ENCODE measurements at regions not wholly inside any gene's neighbourhood (a gene's known extent, or its start where the extent isn't known, plus 50 kb on each side); places are given as distances from the start of the nearest gene placed in this dataset.
A peak's percentile ranks its signal among the peaks of the same experiment; 100 is the strongest.
"Not testable (repeated sequence)": the region's sequence is repeated elsewhere in the genome, so short reads cannot be mapped to it uniquely, and the experiment has no call there.

GRCh38 chr15:96053781-96054428 lies 276.6 kb upstream of the NR2F2 start:
- H3K9me3 ChIP-seq = no peaks in the 10 kb centered on the region
- no peaks in the 10 kb centered on the region for H3K36me3 ChIP-seq (replicated peaks in 1 of 2; ENCODE audit: insufficient read depth in 1 of 2, low read depth in 2 of 2)
- ATAC-seq (no peak), DNase-seq (peak in 2 of 4 donors; percentile 13 to 14)
- peaks cover 22% of the 10 kb centered on the region for H3K4me1 ChIP-seq
- H3K27ac ChIP-seq = peak overlapping the region in 1 of 4 donors; percentile 55
- intact Hi-C loops (cut with DNase I) = no loop called here
- H3K4me3 ChIP-seq = no peak overlapping the region
- WGBS, 2 donors = 35 to 44% methylated on average over 14 of the region's 14 CpGs
- H3K27me3 ChIP-seq = no peaks in the 10 kb centered on the region
- no peak for TF ChIP-seq CTCF (IDR thresholded peaks at IDR 0.05)
- TF ChIP-seq POLR2A (IDR thresholded peaks at IDR 0.05) = no peak

- no peaks in the 10 kb centered on the region for H3K9me3 ChIP-seq
- no peaks in the 10 kb centered on the region for H3K27me3 ChIP-seq
- no peak overlapping the region for H3K27ac ChIP-seq
- ATAC-seq = no peak
- intact Hi-C loops (cut with DNase I) = no loop called here
- no peak for DNase-seq
- no peaks in the 10 kb centered on the region for H3K36me3 ChIP-seq (replicated peaks in 1 of 2; ENCODE audit: insufficient read depth in 1 of 2, low read depth in 2 of 2)
- 71 to 85% methylated on average over 6 of the region's 6 CpGs for WGBS, 2 donors
- no peak overlapping the region for H3K4me3 ChIP-seq
- no peak for TF ChIP-seq CTCF (IDR thresholded peaks at IDR 0.05)
- TF ChIP-seq POLR2A (IDR thresholded peaks at IDR 0.05) = no peak
- H3K4me1 ChIP-seq = peaks cover 22% of the 10 kb centered on the region
These were observed 275.9 kb upstream of the NR2F2 start for GRCh38 chr15:96054621-96055020.

- Histone ChIP-seq H3K27ac (no peak overlapping the region), H3K27me3 (no peaks in the 10 kb centered on the region), H3K36me3 (replicated peaks in 1 of 2; ENCODE audit: insufficient read depth in 1 of 2, low read depth in 2 of 2) (no peaks in the 10 kb centered on the region), H3K4me3 (no peak overlapping the region), H3K4me1 (peaks cover 9% of the 10 kb centered on the region), H3K9me3 (no peaks in the 10 kb centered on the region)
- no peak for TF ChIP-seq POLR2A (IDR thresholded peaks at IDR 0.05)
- TF ChIP-seq CTCF (IDR thresholded peaks at IDR 0.05) = no peak
- intact Hi-C loops (cut with DNase I) = no loop called here
- DNase-seq (no peak), ATAC-seq (no peak)
- WGBS, 2 donors = 77 to 85% methylated on average over 8 of the region's 8 CpGs
These were observed 272.2 kb upstream of the NR2F2 start for GRCh38 chr15:96058103-96058851.

GRCh38 chr15:96058852-96059103 lies 271.7 kb upstream of the NR2F2 start:
- H3K27ac ChIP-seq; H3K27me3 ChIP-seq; H3K36me3 ChIP-seq (replicated peaks in 1 of 2; ENCODE audit: insufficient read depth in 1 of 2, low read depth in 2 of 2); DNase-seq; ATAC-seq; H3K4me3 ChIP-seq; intact Hi-C loops (cut with DNase I); H3K4me1 ChIP-seq; H3K9me3 ChIP-seq: not testable (repeated sequence)
- WGBS, 2 donors = 60 to 71% methylated on average over 1 of the region's 1 CpG

- DNase-seq; H3K36me3 ChIP-seq (replicated peaks in 1 of 2; ENCODE audit: insufficient read depth in 1 of 2, low read depth in 2 of 2); H3K27ac ChIP-seq; H3K27me3 ChIP-seq; H3K9me3 ChIP-seq; H3K4me3 ChIP-seq; H3K4me1 ChIP-seq; intact Hi-C loops (cut with DNase I); ATAC-seq: not testable (repeated sequence)
- WGBS, 2 donors = 83 to 84% methylated on average over 5 of the region's 5 CpGs
These were observed 269.9 kb upstream of the NR2F2 start for GRCh38 chr15:96060591-96060990.

GRCh38 chr15:96064351-96064756 lies 266.1 kb upstream of the NR2F2 start:
- 93 to 98% methylated on average over 3 of the region's 3 CpGs for WGBS, 2 donors
- Histone ChIP-seq H3K36me3 (replicated peaks in 1 of 2; ENCODE audit: insufficient read depth in 1 of 2, low read depth in 2 of 2) (no peaks in the 10 kb centered on the region), H3K27ac (no peak overlapping the region), H3K9me3 (no peaks in the 10 kb centered on the region), H3K4me3 (no peak overlapping the region), H3K4me1 (no peaks in the 10 kb centered on the region), H3K27me3 (no peaks in the 10 kb centered on the region)
- ATAC-seq (no peak), DNase-seq (no peak)
- no peak for TF ChIP-seq CTCF (IDR thresholded peaks at IDR 0.05)
- TF ChIP-seq POLR2A (IDR thresholded peaks at IDR 0.05) = no peak
- intact Hi-C loops (cut with DNase I) = no loop called here

Data from body of pancreas (tissue), 4 donors.